ENCODE measurements at regions not wholly inside any gene's neighbourhood (a gene's known extent, or its start where the extent isn't known, plus 50 kb on each side); places are given as distances from the start of the nearest gene placed in this dataset.

DNA sequence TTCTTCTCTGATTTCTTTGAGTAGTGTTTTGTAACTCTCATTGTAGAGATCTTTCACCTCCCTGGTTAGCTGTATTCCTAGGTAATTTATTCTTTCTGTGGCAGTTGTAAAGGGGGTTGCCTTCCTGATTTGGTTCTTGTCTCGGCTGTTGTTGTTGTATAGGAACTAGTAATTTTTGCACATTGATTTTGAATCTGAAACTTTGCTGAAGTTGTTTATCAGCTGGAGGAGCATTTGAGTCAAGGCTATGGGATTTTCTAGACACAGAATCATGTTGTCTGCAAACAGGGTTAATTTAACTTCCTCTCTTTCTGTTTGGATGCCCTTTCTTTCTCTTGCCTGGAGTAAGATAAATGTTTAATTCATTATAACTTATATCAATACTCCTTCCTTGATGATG, 86.4 kb downstream of the OLIG3 start:
- peaks cover 8% of the 10 kb centered on the region for H3K27me3 Mint-ChIP-seq
- H3K36me3 Mint-ChIP-seq: no peaks in the 10 kb centered on the region
- no peak for DNase-seq (ENCODE audit: extremely low spot score, unreplicated experiment)
- no peaks in the 10 kb centered on the region for H3K4me1 Mint-ChIP-seq (ENCODE audit: unreplicated experiment)
- TF ChIP-seq, protein P1, sequence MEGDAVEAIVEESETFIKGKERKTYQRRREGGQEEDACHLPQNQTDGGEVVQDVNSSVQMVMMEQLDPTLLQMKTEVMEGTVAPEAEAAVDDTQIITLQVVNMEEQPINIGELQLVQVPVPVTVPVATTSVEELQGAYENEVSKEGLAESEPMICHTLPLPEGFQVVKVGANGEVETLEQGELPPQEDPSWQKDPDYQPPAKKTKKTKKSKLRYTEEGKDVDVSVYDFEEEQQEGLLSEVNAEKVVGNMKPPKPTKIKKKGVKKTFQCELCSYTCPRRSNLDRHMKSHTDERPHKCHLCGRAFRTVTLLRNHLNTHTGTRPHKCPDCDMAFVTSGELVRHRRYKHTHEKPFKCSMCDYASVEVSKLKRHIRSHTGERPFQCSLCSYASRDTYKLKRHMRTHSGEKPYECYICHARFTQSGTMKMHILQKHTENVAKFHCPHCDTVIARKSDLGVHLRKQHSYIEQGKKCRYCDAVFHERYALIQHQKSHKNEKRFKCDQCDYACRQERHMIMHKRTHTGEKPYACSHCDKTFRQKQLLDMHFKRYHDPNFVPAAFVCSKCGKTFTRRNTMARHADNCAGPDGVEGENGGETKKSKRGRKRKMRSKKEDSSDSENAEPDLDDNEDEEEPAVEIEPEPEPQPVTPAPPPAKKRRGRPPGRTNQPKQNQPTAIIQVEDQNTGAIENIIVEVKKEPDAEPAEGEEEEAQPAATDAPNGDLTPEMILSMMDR (conservative IDR thresholded peaks at IDR 0.05): no peak
- H3K27ac Mint-ChIP-seq: no peak overlapping the region
- H3K4me3 Mint-ChIP-seq: no peak overlapping the region
- no peaks in the 10 kb centered on the region for H3K9me3 Mint-ChIP-seq

DNA sequence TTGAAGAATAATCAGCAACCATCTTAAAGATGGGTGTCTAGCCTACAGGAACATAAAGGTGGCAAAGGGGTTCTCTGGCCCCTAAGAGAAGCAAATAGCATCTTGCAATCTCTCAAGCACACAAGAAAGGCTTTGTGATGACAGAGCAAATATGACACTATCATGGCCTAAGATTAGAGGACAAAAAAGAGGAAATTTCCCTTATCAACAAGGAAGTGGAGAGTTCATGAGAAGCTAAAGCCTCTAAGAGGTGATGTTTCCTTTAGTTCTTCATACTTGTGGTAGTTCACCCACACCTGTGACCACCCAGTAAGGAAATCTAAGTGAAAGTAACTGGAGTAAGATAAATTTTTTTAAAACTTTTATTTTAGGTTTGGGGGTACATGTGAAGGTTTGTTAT, 88.4 kb downstream of the OLIG3 start:
- Mint-ChIP-seq H3K27ac (no peak overlapping the region), H3K36me3 (no peaks in the 10 kb centered on the region), H3K4me3 (no peak overlapping the region), H3K4me1 (ENCODE audit: unreplicated experiment) (no peaks in the 10 kb centered on the region), H3K27me3 (peaks cover 3% of the 10 kb centered on the region), H3K9me3 (no peaks in the 10 kb centered on the region)
- DNase-seq (ENCODE audit: extremely low spot score, unreplicated experiment): no peak
- TF ChIP-seq, protein P1 (conservative IDR thresholded peaks at IDR 0.05): no peak

DNA sequence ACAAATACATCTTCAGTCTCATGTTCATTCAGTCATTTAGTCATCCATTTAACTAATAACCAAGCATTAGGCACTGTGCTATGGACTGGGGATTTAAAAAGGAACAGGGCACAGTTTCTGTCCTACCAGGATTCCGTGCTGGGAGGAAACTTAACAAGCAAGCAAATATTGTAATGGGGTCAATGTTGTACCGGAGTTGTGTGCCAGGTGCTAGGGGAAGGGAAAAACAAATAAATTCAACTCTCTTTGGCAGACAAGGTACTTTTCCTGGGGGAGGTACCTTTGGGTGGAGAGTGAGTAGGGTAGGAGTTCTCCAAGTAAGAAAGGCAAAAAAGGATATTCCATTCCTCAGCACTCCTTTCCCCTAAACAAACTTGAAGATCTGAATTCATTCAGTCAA, 90.3 kb downstream of the OLIG3 start:
- Mint-ChIP-seq H3K4me3 (no peak overlapping the region), H3K4me1 (ENCODE audit: unreplicated experiment) (peaks cover 4% of the 10 kb centered on the region), H3K9me3 (no peaks in the 10 kb centered on the region), H3K36me3 (no peaks in the 10 kb centered on the region), H3K27me3 (peaks cover 4% of the 10 kb centered on the region), H3K27ac (no peak overlapping the region)
- TF ChIP-seq, protein P1 (conservative IDR thresholded peaks at IDR 0.05): no peak
- no peak for DNase-seq (ENCODE audit: extremely low spot score, unreplicated experiment)

DNA sequence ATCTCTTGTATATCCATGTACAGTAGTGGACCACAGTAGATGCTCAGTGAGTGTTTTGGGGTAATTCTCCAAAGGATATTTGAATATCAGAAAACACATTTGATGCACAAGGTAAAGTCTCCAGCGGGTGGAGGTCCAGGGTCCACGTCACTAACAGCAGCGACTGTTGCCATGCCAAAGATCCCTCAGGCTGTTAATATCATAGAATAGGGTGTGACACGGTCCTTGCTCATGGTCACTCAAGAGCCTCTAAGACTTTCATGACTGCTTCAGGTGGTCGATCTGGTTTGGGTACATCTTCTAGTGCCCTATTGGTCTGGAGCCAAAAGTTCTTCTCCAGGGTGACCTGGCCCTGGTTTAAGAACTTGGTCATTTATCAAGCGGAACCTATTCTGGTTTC, 90.8 kb downstream of the OLIG3 start:
- Mint-ChIP-seq H3K27me3 (peaks cover 4% of the 10 kb centered on the region), H3K36me3 (no peaks in the 10 kb centered on the region)
- DNase-seq (ENCODE audit: extremely low spot score, unreplicated experiment): no peak

DNA sequence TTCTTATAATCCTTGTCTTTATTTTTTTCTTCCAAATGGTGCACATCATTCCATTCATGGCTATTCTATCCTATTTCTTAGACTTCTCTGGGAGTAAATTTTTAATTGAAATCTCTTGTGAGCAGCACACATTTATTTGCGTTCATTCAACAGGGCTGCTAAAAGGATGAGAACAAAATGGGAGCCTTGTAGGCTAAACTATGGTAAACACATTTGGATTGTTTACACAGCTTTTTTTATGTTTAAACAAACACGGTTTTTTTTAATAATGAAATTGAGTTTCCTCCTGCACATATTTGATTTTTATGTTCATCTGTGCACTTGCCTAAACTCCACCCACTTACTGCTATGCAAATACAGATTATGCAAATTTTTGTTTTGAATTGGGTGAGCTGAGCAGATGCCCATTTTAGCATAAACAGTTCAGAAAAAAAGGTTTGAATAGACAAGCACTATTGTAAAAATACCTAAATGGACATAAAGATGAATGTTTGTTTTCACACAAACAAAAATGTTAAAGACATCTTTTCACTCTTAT, 92.0 kb downstream of the OLIG3 start:
- Mint-ChIP-seq H3K36me3 (no peaks in the 10 kb centered on the region), H3K27ac (no peak overlapping the region), H3K27me3 (peaks cover 7% of the 10 kb centered on the region), H3K4me1 (ENCODE audit: unreplicated experiment) (peaks cover 4% of the 10 kb centered on the region), H3K9me3 (no peaks in the 10 kb centered on the region), H3K4me3 (no peak overlapping the region)
- no peak for DNase-seq (ENCODE audit: extremely low spot score, unreplicated experiment)
- TF ChIP-seq, protein P1 (conservative IDR thresholded peaks at IDR 0.05): no peak

More for the DNA sequence above, 90.8 kb downstream of the OLIG3 start:
- Mint-ChIP-seq H3K9me3 (no peaks in the 10 kb centered on the region), H3K4me1 (ENCODE audit: unreplicated experiment) (peaks cover 4% of the 10 kb centered on the region), H3K4me3 (no peak overlapping the region), H3K27ac (no peak overlapping the region)
- TF ChIP-seq, protein P1 (conservative IDR thresholded peaks at IDR 0.05): no peak

DNA sequence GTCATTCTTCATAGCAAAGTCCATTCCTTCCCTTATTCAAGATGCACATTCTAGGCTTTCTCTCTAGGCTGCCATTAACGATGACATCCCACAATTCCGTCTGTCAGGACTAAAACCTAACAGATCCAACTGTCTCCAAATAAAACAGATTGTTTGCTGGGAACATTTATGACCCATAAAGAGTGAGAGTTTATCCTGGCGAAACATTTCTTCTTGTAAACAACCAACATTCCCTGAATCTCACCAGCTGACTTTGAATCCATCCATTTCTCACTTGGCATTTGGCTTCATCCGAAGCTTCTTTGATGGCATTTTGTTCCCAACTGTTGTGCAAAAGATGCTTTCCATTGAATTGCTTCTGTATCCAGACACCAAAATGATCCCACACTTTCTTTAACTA, 93.1 kb downstream of the OLIG3 start:
- H3K4me1 Mint-ChIP-seq (ENCODE audit: unreplicated experiment): peaks cover 4% of the 10 kb centered on the region
- no peak overlapping the region for H3K4me3 Mint-ChIP-seq
- H3K9me3 Mint-ChIP-seq: no peaks in the 10 kb centered on the region
- no peaks in the 10 kb centered on the region for H3K36me3 Mint-ChIP-seq
- H3K27me3 Mint-ChIP-seq: peaks cover 7% of the 10 kb centered on the region
- no peak for DNase-seq (ENCODE audit: extremely low spot score, unreplicated experiment)
- H3K27ac Mint-ChIP-seq: no peak overlapping the region
- TF ChIP-seq, protein P1 (conservative IDR thresholded peaks at IDR 0.05): no peak

Measured in type B pancreatic cell (in vitro differentiated cells).